ENCODE measurements at regions not wholly inside any gene's neighbourhood (a gene's known extent, or its start where the extent isn't known, plus 50 kb on each side); places are given as distances from the start of the nearest gene placed in this dataset.

GRCh38 chr2:223225266-223225665 is 173.3 kb downstream of the KCNE4 start:
- H3K23me2 ChIP-seq (ENCODE audit: low read depth, low read length): peaks cover 2% of the 10 kb centered on the region; the same call in 1 of the 2 replicates
- CTCF ChIA-PET (ENCODE audit: partially characterized antibody): interaction anchor here (0.8 kb wide), 1 partner anchor 15 kb away, joined by 3 read pairs; no protein-coding TSS in a partner anchor
- no peaks in the 10 kb centered on the region for H3K9me3 ChIP-seq (ENCODE audit: insufficient read depth in 2 of 2, low read depth in 1 of 2, low read length in 1 of 2)
- FAIRE-seq (no peak), DNase-seq (ENCODE audit: low read depth in 1 of 2, low spot score in 2 of 2) (no peak)
- POLR2A ChIA-PET (ENCODE audit: partially characterized antibody): no interaction called here
- H3K27ac ChIP-seq (ENCODE audit: low read depth, low read length): no peak overlapping the region
- H4K5ac ChIP-seq (ENCODE audit: insufficient read length, low read depth, low read length): no peak overlapping the region
- H3K14ac ChIP-seq (ENCODE audit: insufficient read length): no peak overlapping the region
- no peaks in the 10 kb centered on the region for H3K79me2 ChIP-seq (ENCODE audit: control insufficient read depth in 1 of 2, insufficient read depth in 2 of 2, low read length in 2 of 2)
- 92 to 100% methylated on average over 2 to 3 of the region's 3 CpGs for whole genome bisulfite sequencing, 2 experiments (ENCODE audit: extremely low coverage in 1 of 2, insufficient coverage in 1 of 2, insufficient read length in 1 of 2, insufficient replicate concordance in 2 of 2, low coverage in 1 of 2, low lambda C conversion rate in 2 of 2, missing lambda C conversion rate in 1 of 2)
- H3K36me3 ChIP-seq (ENCODE audit: control insufficient read depth in 2 of 4, insufficient read depth in 4 of 4, low read length in 3 of 4): no peaks in the 10 kb centered on the region
- H2BK15ac ChIP-seq (ENCODE audit: low read length): no peak overlapping the region
- H2AK5ac ChIP-seq (ENCODE audit: low read depth, low read length): no peak overlapping the region
- H3K79me1 ChIP-seq (ENCODE audit: low read depth, low read length): no peaks in the 10 kb centered on the region
- no peak overlapping the region for H2BK120ac ChIP-seq (replicated peaks; ENCODE audit: low read depth, low read length)
- no peak overlapping the region for H2BK20ac ChIP-seq (ENCODE audit: low read length)
- no peak overlapping the region for H3K18ac ChIP-seq (ENCODE audit: extremely low read depth, low read length)
- H2AFZ ChIP-seq (ENCODE audit: low read length): no peak overlapping the region
- H3K4ac ChIP-seq (replicated peaks; ENCODE audit: insufficient read length, low read depth, low read length): no peak overlapping the region
- peaks cover 0 to 10% (median 3%) of the 10 kb centered on the region in 4 experiments; a peak in 1 of 7 replicates for H3K4me1 ChIP-seq (replicated peaks in 1 of 4; ENCODE audit: control insufficient read depth in 3 of 4, insufficient read depth in 4 of 4, low read length in 3 of 4)
- H3K9ac ChIP-seq (replicated peaks in 1 of 4; ENCODE audit: extremely low read depth in 1 of 4, low read depth in 3 of 4, low read length in 3 of 4): no peak overlapping the region
- no peak overlapping the region for H3K56ac ChIP-seq (replicated peaks; ENCODE audit: insufficient read length, low read depth, low read length)
- H4K91ac ChIP-seq (replicated peaks; ENCODE audit: insufficient read length, low read length): no peak overlapping the region
- no peaks in the 10 kb centered on the region for H3K27me3 ChIP-seq (replicated peaks in 1 of 4; ENCODE audit: control insufficient read depth in 3 of 4, extremely low read depth in 1 of 4, insufficient read depth in 3 of 4, low read length in 3 of 4)
- no peak overlapping the region for H3K23ac ChIP-seq (ENCODE audit: insufficient read length)
- no peak overlapping the region for H4K8ac ChIP-seq (ENCODE audit: extremely low read depth, insufficient read depth, low read length)
- no peak overlapping the region for H3K4me3 ChIP-seq (ENCODE audit: extremely low read depth in 1 of 4, insufficient read depth in 2 of 4, low read depth in 3 of 4, low read length in 4 of 4)
- TF ChIP-seq FOSL1 (IDR thresholded peaks at IDR 0.05; ENCODE audit: insufficient read depth, low read depth, low read length) (no peak), CHD1 (IDR thresholded peaks at IDR 0.05; ENCODE audit: low read depth, low read length) (no peak), TEAD4 (IDR thresholded peaks at IDR 0.05; ENCODE audit: low read depth, low read length) (no peak), SIX5 (IDR thresholded peaks at IDR 0.05; ENCODE audit: low read depth, low read length) (no peak), HDAC2 (IDR thresholded peaks at IDR 0.05; ENCODE audit: borderline replicate concordance in 1 of 2, low read depth in 2 of 2, low read length in 2 of 2) (no peak), MAFK (IDR thresholded peaks at IDR 0.05; ENCODE audit: low read depth, low read length) (no peak), CEBPB (IDR thresholded peaks at IDR 0.05; ENCODE audit: low read depth, low read length) (no peak), POLR2A (IDR thresholded peaks at IDR 0.05; ENCODE audit: control extremely low read depth in 1 of 2, low read depth in 2 of 2, low read length in 2 of 2) (no peak)
- H4K20me1 ChIP-seq (replicated peaks in 1 of 2; ENCODE audit: control insufficient read depth in 1 of 2, insufficient read depth in 2 of 2, low read length in 2 of 2): no peaks in the 10 kb centered on the region
- no peak overlapping the region for H3K4me2 ChIP-seq (ENCODE audit: insufficient read depth in 1 of 2, low read depth in 2 of 2, low read length in 2 of 2)
- no peak overlapping the region for H2BK12ac ChIP-seq (ENCODE audit: low read depth, low read length)
- H2BK5ac ChIP-seq (ENCODE audit: low read depth, low read length): no peak overlapping the region

All from H1 (cell line).